ENCODE measurements at regions not wholly inside any gene's neighbourhood (a gene's known extent, or its start where the extent isn't known, plus 50 kb on each side); places are given as distances from the start of the nearest gene placed in this dataset.
"Not testable (repeated sequence)": the region's sequence is repeated elsewhere in the genome, so short reads cannot be mapped to it uniquely, and the experiment has no call there.

- no peak for DNase-seq
- in situ Hi-C loops (cut with HindIII; ENCODE audit: low pct_ligation_motif_present, low pct_unique_long_range_greater_than_20kb, low sequenced_read_pairs) = no loop called here
Observed at GRCh38 chr12:14239935-14240872, 125.3 kb upstream of the ATF7IP start.

DNA sequence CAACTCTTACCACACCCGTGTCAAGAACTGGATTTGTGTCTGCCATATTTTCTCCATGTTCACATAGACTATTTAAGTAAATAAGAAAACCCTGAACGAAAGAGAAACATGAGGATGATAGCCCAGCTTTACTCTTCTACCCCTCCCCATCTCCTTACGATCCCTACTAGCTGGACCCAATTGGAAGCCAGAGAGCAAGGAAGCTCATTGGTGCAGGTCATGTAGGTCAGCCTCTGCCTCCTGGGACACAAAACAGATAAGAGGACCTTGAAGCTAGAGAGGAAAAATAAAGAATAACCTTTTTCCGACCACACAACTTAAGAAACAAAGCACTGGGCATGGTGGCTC is 124.6 kb upstream of the ATF7IP start:
- in situ Hi-C loops (cut with HindIII; ENCODE audit: low pct_ligation_motif_present, low pct_unique_long_range_greater_than_20kb, low sequenced_read_pairs) = no loop called here

DNA sequence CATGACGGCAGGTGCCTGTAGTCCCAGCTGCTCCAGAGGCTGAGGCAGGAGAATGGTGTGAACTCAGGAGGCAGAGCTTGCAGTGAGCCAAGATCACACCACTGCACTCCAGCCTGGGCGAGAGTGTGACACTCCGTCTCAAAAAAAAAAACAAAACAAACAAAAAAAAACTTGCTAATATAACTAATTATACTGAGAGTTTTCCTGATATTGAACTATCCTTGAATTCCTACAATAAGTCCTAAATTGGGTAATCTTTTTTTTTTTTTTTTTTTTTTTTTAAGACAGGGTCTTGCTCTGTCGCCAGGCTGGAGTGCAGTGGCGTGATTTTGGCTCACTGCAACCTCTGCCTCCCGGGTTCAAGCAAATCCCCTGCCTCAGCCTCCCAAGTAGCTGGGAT is 122.7 kb upstream of the ATF7IP start:
- in situ Hi-C loops (cut with HindIII; ENCODE audit: low pct_ligation_motif_present, low pct_unique_long_range_greater_than_20kb, low sequenced_read_pairs) = not testable (repeated sequence)

More for the DNA sequence above, 124.6 kb upstream of the ATF7IP start:
- DNase-seq = no peak

DNA sequence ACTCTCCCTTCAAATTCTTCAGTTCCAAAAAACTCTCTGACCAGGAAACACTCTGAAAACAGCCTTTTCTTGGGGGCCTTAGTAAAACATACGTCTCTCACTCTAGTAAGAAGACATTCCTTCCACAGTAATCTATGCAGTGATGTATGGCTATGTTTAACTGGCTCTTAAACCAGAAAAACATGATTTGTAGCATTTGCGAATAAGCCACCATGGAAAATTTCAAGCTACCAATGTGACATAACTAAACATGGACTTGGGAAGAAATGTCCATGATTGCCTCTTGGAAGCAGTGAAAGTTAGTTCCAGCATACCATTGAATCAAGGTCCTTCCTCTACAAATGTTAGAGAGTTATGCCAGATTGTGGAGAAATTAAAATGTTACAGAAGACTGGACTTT is 121.5 kb upstream of the ATF7IP start:
- in situ Hi-C loops (cut with HindIII; ENCODE audit: low pct_ligation_motif_present, low pct_unique_long_range_greater_than_20kb, low sequenced_read_pairs) = no loop called here
- DNase-seq = no peak

More for the DNA sequence above, 122.7 kb upstream of the ATF7IP start:
- DNase-seq = not testable (repeated sequence)

- in situ Hi-C loops (cut with HindIII; ENCODE audit: low pct_ligation_motif_present, low pct_unique_long_range_greater_than_20kb, low sequenced_read_pairs) = no loop called here
- DNase-seq = no peak
Observed at GRCh38 chr12:14244876-14245669, 120.4 kb upstream of the ATF7IP start.

- in situ Hi-C loops (cut with HindIII; ENCODE audit: low pct_ligation_motif_present, low pct_unique_long_range_greater_than_20kb, low sequenced_read_pairs) = no loop called here
- no peak for DNase-seq
Observed at GRCh38 chr12:14247166-14247565, 118.3 kb upstream of the ATF7IP start.

GRCh38 chr12:14249368-14249767 is 116.1 kb upstream of the ATF7IP start:
- in situ Hi-C loops (cut with HindIII; ENCODE audit: low pct_ligation_motif_present, low pct_unique_long_range_greater_than_20kb, low sequenced_read_pairs) = no loop called here

DNA sequence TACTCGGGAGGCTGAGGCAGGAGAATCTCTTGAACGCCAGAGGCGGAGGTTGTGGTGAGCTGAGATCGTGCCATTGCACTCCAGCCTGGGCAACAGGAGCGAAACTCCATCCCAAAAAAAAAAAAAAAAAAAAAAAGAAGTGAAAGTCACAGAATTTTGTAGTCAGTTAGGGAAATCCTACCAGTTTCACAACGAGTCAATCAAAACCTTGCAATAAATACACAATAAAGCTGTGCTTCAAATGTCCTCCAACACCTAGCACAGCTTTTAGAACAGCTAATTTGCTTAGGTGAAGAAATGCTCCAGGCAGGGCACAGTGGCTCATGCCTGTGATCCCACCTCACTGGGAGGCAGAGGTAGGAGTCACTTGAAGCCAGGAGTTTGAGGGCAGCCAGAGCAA is 112.8 kb upstream of the ATF7IP start:
- in situ Hi-C loops (cut with HindIII; ENCODE audit: low pct_ligation_motif_present, low pct_unique_long_range_greater_than_20kb, low sequenced_read_pairs) = no loop called here
- no peak for DNase-seq

More at GRCh38 chr12:14249368-14249767, 116.1 kb upstream of the ATF7IP start:
- no peak for DNase-seq

DNA sequence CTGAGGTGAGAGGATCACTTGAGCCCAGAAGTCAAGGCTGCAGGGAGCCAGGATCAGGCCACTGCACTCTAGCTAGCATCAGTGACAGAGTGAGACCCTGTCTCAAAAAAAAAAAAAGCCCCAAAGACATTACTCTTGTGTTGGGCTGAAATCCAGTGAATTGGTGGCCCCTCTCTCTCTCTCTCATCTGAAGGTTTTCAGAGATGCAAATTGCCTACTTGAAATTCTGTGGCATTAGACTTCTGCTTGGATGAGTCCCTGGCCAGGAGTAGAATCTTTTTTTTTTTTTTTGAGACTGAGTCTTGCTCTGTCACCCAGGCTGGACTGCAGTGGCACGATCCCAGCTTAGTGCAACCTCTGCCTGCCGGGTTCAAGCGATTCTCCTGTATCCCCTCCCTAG is 112.0 kb upstream of the ATF7IP start:
- in situ Hi-C loops (cut with HindIII; ENCODE audit: low pct_ligation_motif_present, low pct_unique_long_range_greater_than_20kb, low sequenced_read_pairs) = no loop called here
- no peak for DNase-seq

DNA sequence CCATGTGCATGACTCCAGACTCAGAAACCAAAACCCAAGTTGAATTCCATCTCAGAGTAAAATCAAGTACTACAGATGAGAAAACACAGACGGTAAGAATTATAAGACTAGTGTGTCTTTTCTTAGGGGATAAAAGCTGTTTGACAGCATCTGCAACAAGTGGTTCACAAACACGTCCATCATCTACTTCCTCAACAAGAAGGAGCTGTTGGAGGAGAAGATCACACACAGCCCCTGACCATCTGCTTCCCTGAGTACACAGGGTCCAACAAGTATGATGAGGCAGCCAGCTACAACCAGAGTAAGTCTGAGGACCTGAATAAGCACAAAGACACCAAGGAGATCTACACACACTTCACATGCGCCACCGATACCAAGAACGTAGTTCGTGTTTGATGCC is 110.7 kb upstream of the ATF7IP start:
- in situ Hi-C loops (cut with HindIII; ENCODE audit: low pct_ligation_motif_present, low pct_unique_long_range_greater_than_20kb, low sequenced_read_pairs) = no loop called here
- no peak for DNase-seq

DNA sequence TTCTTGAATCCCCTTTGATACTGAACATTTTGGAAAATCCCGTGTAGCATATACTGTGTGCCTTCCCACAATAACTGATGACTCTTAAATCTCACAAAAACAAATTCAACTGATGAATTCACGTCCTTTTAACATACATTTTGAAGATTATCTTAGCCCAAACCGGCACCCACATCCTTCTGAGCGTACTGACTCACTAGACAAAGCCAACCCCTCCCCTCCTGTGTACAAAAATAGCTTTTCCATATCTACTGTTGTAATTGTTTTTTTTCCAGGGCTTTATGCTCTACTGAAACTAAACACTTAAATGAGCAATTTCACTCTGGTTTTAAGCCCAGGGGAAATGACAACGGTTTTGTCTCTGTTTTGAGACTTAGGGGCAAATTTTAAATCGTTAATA is 109.4 kb upstream of the ATF7IP start:
- in situ Hi-C loops (cut with HindIII; ENCODE audit: low pct_ligation_motif_present, low pct_unique_long_range_greater_than_20kb, low sequenced_read_pairs) = no loop called here
- no peak for DNase-seq

GRCh38 chr12:14256555-14257169 is 108.8 kb upstream of the ATF7IP start:
- DNase-seq = peak; percentile 73
- in situ Hi-C loops (cut with HindIII; ENCODE audit: low pct_ligation_motif_present, low pct_unique_long_range_greater_than_20kb, low sequenced_read_pairs) = no loop called here

DNA sequence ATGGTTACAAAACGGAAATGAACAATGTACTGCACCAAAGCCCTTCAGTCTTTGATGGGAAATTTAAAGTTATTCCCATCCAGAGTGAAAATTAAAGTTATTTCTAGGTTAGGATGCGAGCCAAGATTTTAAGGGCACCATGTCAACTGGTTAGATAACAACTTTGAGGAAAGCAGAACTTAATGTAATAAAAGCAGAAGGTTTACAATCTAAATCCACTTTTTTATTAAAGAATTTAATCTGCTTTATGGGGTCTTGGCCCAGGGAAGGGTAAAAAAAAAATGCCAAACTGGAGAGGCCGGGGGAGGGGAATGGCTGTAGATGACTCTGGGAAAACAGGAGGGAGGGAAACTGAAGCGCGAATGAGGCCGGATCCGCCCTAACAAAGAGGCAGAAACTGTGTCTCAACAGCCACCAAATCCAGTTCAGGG is 108.2 kb upstream of the ATF7IP start:
- in situ Hi-C loops (cut with HindIII; ENCODE audit: low pct_ligation_motif_present, low pct_unique_long_range_greater_than_20kb, low sequenced_read_pairs) = no loop called here
- DNase-seq = no peak

DNA sequence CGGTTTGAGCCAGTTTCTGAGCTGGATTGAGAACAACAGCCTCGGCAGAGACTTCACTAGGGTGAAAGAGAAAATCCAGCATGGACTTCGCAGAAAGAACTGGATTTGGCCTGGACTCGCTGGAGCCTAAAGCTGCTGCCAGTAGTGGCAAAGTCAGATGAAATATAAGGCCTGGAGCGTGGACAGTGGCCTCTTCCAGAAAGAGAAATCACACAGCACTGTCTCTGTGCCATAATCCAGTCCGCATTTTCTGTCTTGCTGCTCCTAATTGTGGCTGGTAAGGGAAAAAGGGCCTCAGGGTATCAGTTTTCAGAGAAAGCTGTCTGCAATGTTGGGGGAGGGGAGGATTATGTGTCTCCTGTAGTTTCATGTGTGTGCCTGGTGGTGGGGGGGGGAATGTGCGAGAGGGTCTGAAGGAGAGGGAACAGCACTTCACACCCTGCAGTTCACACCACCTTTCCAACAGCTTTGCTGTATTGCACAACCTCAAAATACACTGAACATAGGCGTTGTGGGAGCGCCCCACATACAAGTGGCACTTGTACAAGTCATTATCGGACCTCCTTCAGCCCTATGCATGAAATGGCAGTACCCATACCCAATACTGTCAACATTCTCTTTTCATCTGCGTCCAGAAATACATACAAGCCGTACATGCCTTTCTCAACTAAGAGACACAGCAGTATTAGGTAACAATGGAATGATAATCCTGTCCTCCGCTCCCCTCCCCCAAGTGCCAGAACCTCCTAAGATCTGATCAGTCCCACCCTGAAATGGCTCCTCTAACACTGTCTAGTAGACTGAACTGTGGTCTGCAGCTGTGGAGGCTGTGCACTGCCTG is 107.5 kb upstream of the ATF7IP start:
- in situ Hi-C loops (cut with HindIII; ENCODE audit: low pct_ligation_motif_present, low pct_unique_long_range_greater_than_20kb, low sequenced_read_pairs) = no loop called here
- peak; percentile 81 for DNase-seq

- DNase-seq = no peak
- in situ Hi-C loops (cut with HindIII; ENCODE audit: low pct_ligation_motif_present, low pct_unique_long_range_greater_than_20kb, low sequenced_read_pairs) = no loop called here
Observed at GRCh38 chr12:14258575-14258940, 106.9 kb upstream of the ATF7IP start.

GRCh38 chr12:14259481-14260010 is 105.9 kb upstream of the ATF7IP start:
- no peak for DNase-seq
- in situ Hi-C loops (cut with HindIII; ENCODE audit: low pct_ligation_motif_present, low pct_unique_long_range_greater_than_20kb, low sequenced_read_pairs) = no loop called here

DNA sequence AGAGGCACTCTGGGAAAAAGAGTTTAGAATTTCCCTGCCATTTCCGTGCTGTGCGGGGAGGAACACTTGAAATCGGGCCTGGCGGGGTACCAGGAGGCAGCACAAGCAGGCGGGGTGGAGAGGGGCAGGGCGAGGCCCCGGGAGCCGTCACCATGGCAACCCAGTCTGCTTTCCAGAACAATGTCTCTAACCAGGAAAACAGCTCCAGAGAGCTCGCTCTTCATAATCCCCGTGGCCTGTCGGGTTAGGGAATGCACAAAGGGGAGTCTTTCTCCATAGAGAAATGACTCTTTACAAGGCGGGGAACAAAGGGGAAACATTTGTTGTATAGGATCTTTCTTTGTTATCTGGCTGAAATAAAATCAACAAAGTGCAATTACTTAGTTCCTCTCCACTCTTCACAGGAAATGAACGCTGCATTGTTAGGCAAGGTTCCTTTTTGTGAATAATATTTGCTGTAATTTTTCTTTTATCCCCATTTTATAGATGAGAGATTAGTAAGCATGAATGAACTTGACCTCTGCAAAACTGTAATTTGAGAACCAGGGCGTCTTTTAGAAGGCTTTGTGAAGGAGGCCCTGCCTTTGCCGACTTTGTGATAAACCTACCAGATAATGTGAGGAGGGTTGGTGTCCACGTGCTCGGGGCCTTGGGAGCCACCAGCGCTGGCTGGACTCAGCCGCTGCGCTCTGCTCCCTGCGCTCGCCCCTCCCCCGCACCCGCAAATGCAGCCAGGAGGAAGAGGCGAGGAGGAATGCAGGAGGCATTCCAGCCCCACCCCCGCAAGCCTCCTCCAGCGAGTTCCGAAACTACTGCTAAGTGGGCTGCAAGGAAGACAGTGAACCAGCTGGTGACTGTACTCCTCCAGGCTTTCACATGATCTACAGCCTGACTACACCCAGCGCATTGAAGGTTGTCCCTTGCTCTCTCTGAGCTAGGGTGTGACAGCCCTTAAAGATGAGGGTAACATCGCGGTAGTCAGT is 105.2 kb upstream of the ATF7IP start:
- in situ Hi-C loops (cut with HindIII; ENCODE audit: low pct_ligation_motif_present, low pct_unique_long_range_greater_than_20kb, low sequenced_read_pairs) = no loop called here
- DNase-seq = no peak

Measured in ACHN (cell line).